GM21528 (cell line): ENCODE measurements at regions not wholly inside any gene's neighbourhood (a gene's known extent, or its start where the extent isn't known, plus 50 kb on each side); places are given as distances from the start of the nearest gene placed in this dataset.
"Not testable (repeated sequence)": the region's sequence is repeated elsewhere in the genome, so short reads cannot be mapped to it uniquely, and the experiment has no call there.

Experiments used
- ATAC-seq: cut with Tn5 transposase; IDR thresholded peaks from one replicate; pipeline ENCODE4 v1.9.1; 2021; ENCODE audit warnings: mild to moderate bottlenecking, moderate library complexity; ENCODE audit not compliant: unreplicated experiment, low FRiP score

DNA sequence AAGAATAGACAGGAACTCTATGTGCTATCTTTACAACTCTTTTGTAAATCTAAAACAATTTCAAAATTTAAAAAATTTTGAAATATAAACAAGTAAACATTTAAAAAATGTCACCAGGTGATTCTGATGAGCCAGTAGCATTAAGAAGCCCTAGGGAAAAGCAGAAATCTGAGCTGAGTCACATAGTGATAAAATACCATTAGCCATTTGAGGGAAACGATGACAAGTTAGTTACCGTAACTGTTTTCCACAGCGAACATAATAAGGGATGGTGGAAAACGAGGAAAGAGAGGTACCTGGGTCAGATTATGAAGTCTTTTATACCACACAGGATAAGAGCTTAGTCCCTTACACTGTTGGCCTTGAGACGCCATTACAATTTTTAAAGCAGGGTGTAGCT is 55.5 kb downstream of the PRR15 start:
- ATAC-seq = no peak

DNA sequence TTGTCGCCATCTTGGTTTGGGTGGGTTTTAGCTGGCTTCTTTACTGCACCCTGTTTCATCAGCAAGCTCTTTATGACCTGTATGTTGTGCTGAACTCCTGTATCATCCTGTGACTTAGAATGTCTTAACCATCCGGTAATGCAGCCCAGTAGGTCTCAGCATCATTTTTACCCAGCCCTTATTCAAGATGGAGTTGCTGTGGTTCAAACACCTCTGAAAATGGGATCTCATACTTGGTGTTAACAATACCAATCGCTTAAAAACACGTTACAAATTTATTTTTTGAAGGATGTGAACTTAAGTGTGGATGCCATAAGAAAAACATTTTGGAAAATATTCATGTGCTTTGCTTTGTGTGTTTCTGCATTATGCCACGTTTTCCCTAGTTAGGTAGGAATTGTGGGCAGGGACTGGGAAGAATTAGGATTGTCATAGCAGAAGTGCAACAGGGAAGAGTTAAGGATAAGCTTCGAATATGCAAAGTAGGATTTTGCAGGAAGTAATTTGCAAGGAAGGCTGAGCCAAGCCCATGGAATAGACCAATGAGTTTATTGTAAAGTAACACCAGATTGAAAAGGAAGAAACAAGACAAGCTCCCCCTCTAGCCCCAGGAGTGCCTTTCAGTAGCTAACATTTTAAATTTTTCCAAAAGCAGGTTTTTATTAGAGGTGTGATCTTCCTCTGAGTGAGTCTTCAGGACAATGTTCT is 56.4 kb downstream of the PRR15 start:
- no peak for ATAC-seq

DNA sequence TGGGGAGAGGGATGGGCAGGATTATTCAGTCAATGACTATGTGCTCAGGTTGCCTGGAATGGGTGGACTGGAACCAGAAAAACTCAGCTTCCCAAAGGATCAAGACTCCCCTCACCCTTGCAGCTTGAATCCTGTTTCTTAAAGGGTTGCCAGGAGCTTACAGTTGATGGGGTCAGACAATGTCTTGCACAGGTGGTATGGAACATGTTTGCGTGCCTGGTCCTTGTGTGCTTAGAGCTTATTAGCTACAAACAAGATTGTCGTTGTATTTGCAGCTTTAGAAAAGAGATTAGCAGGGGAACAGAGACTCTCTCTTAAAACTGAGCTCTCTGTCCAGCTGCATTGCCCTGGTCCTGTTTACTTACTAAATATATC is 56.9 kb downstream of the PRR15 start:
- ATAC-seq = no peak

DNA sequence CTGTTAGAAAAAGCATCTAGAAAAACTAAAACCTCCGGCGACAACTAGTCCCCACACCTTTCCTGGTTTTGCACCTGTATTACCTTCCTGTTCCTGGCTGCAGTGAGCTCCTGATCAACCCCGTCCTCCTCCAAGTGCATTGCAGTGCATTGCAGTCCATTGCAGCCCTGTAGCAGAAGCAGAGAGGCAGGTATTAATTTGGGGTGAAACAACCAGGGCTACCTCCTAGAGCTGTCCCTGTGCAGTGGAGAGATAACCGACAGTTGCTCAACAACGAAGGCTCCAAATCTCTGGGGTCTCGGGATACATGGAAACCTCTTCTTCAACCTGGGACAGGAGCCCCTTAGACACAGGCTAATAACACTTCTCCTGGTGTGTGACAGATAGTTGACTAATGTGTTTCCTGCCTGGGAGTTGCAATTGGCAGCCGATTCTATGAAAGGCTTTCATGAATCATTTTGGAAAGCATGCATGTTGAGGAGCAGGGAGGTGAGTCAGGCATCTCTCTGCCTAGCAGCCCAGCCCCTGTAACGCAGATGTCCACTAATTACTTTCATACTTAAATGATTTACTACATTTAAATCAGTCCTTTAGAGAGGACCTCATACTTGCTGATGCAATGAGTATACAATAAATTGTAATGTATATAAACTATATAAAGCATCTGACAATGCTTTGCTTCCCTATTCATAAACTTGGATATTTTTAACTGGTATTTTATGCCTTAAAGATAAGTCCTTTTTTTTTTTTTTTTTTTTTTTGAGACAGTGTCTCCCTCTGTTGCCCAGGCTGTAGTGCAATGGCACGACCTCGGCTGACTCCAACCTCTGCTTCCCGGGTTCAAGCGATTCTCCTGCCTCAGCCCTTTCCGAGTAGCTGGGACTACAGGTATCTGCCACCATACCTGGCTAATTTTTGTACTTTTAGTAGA is 59.0 kb downstream of the PRR15 start:
- ATAC-seq = no peak

DNA sequence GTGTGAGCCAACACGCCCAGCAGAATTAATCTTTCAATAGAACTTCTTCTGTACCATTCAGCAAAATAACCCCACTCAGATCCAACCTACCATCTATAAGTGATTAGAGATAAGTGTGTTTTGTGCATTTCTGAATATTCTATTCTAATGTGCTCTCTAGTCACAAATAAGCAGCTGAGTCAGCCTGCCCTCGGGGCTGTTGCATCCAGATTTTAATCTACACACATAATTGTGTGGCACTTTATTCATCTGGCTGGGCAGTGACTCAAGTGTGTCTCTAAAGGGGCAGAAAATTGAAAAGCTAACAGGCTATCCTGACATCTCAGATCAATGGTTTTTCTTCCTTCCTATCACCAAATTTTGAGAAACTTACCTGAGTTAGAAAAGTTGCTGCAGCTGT is 60.3 kb downstream of the PRR15 start:
- ATAC-seq = no peak

DNA sequence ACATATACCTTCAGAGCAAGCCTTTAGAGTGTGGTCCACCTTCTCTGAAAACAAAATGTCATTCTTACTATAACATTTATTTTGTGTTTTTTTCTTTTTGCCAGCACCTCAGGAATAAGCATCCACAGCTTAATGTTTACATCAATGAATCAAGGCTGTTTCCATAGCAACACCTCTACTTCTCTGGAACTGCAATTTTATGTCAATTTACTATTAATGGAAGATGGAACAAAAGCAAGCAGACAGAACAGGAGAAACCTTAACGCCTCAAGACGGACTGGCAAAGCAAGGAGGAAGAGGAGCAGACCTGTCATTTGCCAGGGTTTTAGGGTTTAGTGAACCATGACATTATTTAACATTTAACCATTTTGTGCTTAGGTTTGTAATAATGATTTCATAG is 63.1 kb downstream of the PRR15 start:
- no peak for ATAC-seq

DNA sequence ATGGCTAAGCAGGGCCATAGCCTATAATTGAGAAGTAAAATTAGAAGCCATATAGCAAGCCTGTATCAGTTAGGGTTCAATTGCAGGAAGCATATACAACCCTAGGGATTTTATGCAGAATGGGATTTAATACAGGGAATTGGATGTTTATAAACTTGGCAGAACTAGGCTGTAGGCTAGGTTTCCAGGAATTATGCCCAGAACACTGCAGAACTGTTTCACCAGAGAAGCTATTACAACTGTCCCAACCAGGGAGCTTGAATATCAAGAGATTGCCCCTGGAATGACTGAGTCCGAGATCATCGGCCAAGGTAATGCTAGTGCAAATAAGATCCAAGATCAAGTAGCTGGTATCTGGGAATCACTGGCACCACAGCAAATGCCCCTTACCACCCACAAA is 64.0 kb downstream of the PRR15 start:
- no peak for ATAC-seq

DNA sequence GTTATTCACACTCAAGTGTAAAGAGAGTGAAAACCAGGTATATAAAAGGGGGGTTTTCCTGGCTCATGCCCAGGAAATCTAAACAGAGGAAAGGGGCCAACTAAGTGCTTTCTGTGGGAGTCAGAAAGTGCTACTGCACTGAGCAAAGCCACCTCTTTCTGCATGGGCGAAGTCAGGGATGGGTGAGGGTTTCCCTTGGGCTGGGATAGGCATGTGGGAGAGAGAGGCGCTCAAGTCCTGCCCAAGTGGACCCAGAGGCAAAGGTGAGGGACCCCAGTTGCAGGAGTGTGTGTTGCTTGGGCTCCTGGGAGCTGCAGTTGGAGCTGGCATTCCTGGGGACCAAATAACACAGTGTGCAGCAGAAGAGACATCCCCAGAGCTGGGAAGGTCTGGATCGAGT is 65.9 kb downstream of the PRR15 start:
- ATAC-seq = no peak

DNA sequence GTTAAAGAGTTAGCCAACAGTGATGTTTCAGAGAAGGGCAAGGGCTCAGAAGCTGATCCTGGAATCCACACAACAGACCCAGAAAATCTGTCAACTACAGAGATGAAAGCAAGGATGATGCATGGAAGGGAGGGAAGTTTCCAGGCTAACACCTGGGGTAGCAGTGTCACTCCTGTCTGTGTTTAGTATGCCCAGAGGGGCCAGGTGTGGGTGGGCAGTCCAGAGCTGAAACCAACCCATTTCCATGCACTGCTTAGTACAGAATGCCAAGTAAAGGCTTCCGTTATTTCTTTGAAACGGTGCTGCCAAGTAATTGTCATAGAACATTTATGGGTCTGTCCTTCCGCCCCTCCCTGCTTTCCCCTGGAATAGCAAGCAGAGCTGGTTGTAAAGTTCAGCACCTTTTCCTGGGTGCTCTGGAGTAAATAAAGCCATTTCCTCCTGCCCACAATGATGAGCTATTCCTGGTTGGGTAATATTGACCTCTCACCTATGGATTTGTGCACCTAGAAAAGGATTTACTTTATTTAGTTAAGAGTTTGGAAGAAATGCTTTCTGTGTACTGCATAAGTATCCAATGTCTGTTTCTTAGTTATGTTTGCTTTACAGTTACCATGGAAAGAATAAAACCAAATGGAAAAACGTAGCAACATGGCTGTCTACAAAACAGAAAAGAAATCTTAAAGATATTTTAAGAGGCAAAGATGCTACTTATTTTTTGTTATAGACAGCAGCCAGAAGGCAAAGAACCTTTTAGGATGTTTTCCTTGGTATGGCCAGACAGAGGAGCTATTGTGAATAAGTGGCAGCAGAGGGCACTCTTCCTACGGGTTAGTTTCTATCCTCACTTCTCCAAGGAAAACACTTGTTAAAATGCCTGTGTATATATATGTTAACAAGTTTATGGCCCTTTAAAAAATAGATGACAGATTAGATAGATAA is 71.7 kb downstream of the PRR15 start:
- not testable (repeated sequence) for ATAC-seq

DNA sequence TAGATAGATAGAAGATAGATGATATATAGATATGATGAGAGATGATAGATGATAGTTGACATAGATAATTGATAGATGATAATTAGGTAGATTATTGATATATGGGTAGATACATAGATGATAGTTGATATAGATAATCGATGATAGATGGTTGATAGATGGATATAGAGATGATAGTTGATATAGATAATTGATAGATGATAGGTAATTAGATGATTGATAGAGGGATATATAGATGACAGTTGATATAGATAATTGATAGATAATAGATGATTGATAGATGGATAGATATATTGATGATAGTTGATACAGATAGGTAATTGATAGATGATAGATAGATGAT is 72.3 kb downstream of the PRR15 start:
- no peak for ATAC-seq

DNA sequence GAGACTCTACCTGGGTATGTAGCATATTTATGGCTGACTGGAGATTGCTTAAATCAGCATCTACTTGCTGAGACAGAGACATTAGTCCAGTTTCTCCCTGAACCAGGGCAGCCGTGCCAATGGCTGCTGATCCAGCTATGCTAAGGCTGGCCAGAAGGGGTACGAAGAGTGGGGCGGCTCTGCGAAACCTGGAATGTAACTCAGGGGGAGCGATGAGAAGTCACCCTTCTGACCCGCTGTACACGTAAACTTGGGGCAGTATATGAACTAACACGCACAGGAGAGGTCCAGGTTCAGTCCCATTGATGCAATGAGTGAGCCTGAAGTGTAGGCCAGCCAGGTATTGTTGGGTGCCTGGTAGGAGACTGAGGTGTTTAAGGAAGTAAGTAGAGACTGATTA is 73.7 kb downstream of the PRR15 start:
- ATAC-seq = no peak

DNA sequence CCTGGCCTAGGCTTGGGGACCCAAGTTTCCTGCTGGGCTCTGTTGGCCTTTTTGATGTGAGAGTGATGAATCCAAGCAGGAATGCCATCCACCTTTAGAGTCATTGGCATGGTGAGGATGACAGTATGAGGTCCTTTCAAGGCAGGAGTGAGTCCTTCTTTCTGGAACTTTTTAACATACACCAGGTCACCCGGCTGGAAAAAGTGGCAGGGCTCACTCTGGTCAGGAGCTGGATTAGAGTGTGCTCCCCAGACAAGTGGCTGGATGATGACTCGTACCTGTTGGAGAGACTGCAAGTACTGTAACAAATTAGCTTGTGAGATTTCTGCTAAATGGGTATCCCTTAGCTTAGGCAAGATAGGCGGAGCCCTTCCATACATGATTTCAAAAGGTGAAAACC is 75.2 kb downstream of the PRR15 start:
- not testable (repeated sequence) for ATAC-seq

DNA sequence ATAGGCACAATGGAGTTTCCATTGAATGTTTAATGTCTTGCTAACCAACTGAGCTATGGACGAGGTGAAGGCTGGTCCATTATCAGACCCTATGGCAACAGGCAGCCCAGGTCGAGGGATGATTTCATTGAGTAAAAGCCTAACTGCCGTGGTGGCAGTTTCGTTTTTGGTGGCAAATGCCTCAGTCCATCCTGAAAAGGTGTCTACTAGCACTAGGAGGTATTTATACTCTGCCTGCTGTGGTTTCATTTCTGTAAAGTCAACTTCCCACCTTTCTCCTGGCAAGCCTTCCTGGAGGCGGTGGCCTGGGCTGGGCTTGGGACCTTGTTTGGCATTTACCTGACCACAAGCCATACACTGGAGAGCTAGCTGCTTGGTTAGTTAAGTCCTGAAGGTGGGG is 75.8 kb downstream of the PRR15 start:
- no peak for ATAC-seq

DNA sequence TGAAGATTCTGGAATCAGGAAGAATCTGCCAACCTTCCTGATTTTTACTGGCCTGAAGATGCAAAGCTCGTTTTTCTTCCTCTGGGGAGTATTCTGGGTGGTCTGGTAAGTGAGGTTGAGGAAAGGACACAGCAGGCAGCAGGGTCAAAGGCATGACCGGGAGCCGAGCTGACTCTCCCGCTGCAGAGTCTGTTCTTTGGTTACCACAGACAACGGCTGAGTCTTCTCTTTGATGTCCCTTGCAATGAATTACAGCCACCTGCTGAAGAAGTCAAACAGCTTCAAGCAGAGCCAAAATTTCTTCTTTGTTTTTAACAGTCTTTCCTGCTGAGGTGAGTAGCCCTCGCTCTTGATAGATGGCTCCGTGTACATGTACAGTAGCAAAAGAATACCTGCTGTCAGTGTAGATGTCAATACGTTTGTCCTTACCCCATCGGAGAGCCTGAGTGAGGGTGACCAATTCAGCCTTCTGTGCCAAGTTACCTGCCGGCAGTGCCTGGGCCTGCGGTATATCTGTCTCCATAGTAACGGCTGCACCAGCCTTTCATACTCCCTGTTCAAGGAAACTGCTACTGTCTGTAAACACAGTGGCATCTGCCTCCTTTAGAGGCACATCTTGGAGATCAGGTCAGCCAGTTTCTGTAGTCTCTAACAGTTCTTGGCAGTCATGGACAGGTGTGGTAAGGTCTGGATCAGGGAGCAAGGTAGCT is 76.4 kb downstream of the PRR15 start:
- ATAC-seq = no peak

DNA sequence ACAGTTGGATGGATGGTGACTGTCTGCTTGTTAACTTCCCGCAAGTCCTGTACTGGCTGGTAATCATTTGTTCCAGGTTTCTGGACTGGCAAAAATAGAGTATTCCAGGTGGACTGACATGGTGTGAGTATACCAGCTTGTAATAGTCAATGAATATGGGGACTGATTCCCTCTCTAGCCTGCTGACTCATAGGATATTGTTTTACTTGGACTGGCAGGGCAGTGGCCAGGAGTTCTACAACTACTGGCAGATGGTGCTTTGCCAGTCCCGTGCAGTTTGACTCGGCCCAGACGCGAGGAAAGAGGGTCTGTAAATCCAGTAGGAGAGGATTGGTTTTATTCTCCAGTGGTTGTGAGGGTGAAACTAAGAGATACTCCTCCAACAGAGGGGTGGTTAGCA is 78.0 kb downstream of the PRR15 start:
- ATAC-seq = no peak

DNA sequence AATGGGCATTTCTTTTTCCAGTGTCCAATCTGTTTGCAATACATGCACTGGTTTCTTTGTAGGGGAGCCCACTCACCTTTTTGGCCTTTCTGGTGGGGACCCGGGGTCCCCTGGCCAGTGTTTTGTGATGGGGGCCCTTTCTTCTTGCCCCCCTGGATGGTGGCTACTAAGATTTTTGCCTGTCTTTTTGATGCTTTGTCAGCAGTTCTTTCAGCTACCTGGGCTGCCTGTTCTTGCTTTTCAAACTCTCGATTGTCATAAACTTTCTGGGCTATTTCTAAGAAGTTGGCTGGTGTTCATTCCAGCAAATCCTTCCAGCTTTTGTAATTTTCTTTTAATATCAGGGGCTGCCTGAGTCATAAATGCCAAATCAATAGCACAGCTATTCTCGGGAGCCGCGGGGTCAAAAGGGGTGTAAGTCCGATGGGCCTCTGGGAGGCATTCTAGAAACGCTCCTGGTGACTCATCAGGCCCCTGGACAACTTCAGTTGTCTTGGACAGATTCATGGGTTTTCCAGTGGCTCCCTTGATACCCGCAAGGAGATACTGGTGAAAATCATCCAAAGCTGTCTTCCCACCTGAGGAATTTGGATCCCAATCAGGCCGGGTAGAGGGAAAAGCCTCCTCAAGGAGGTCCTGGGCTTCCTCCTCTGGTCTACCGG is 79.0 kb downstream of the PRR15 start:
- no peak for ATAC-seq

DNA sequence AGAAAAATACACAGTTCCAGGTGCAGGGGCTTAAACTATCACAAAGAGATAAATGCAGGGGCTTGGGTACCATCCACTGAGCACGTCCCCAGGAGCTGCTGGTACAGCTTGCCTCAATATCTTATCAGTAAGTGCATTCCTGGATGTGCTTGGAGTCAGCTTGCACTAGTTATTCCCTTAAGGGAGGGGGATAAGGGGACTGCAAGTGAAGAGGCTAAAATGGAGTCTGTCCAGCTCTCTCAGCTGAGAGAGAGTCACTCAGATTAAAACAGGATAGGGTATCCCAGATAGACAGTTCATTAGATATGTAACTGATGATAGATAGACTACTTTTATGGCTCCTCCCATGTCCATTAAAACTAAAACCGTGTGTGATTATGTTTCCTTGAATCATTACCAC is 82.5 kb downstream of the PRR15 start:
- not testable (repeated sequence) for ATAC-seq

DNA sequence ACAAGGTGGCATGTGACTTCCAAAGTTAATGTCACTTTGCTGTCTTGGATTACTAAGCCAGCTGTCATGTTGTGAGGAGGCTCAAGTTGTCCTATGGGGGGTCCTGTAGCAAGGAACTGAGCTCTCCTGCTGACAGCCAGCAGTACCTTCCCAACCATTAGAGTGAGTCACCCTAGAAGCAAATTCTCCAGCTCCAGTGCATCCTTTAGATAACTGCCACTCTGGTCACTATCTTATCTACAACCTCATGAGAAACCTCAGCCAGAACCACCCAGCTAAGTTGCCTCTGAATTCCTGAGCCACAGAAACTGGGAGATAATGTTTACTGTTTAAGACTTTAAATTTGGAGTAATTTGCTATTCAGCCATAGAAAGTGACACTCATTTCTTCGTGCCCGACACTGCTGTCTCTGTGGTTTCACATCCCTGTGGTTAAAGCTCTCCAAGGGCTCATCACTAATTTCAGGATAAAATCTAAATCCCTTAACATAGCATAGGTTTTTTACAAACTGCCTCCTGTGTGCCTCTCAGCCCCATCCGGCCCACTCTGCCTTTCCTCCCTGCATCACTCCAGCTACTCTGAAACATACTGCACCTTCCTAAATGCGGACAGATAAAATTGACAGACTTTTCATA is 83.5 kb downstream of the PRR15 start:
- ATAC-seq = no peak

DNA sequence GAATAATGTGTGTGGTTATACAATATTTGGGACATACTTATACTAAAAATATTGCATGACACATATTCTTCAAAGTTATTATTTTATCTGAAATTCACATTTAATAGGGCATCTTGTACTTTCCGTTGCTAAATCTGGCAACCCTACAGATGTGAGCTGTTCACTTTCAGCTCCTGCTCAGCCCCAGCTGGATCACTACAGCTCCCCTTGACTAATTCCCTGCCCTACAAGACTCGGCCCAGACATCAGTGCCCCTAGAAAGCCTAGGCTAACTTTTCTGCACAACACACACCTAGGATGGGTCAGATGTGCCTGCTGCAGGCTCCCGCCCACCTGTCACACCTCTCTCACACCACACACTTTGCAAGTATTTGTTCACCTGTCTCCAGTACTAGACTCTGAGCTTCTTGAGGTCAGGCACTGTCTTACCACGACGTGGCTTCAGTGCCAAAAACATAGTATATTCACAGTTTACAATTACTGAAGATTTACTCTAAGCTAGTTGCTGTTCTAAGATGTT is 84.1 kb downstream of the PRR15 start:
- not testable (repeated sequence) for ATAC-seq
